ENCODE measurements at regions not wholly inside any gene's neighbourhood (a gene's known extent, or its start where the extent isn't known, plus 50 kb on each side); places are given as distances from the start of the nearest gene placed in this dataset.

DNA sequence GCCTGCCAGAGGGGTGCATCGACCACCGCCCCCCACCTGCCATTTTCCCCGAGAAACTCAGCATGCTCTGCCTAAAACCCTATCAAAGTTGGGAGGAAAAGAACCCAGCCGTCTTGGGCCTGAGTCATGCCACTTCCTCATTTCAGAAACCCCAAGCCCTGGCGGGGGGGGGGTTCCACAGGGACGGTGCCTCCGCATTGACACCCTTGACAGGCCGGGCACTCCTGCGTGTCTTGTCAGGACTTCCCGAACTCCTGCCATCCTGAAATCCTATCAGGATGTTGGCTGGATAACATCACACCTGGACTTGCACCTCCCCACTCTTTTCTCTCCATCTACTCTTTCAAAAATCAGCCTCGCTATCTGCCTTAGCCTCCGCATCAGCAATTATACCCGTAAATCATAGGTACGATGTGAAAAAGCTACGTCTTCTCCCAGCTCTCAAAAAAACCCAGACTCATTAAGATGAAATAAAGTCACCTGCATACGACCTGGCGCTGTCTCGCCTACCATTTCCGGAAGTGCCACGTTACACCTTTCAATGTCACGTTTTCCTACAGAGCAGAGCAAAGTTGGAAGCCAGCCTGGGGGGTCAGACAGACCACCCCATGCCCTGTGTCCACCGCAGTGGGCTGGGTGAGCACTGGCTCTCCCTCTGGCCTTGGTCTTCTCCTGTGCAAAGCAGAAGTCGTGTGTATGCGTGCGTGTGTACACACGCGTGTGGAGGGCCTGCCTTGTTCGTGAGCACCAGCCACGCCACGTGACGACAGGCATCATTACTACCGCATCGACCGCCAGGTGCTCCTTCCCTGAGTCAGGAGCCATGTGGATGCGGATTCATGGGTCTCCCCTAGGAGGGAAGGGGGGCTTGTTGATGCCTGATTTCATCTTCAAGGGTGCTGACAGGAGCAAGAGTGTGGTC, 96.7 kb downstream of the RFLNA start:
- no peak for DNase-seq (ENCODE audit: extremely low spot score)
- TF ChIP-seq HDGF (IDR thresholded peaks at IDR 0.05; ENCODE audit: borderline replicate concordance) = no peak
- TF ChIP-seq ELF4 (IDR thresholded peaks at IDR 0.05) = no peak
- no peak for TF ChIP-seq TARDBP (IDR thresholded peaks at IDR 0.05)
- TF ChIP-seq, protein P1, sequence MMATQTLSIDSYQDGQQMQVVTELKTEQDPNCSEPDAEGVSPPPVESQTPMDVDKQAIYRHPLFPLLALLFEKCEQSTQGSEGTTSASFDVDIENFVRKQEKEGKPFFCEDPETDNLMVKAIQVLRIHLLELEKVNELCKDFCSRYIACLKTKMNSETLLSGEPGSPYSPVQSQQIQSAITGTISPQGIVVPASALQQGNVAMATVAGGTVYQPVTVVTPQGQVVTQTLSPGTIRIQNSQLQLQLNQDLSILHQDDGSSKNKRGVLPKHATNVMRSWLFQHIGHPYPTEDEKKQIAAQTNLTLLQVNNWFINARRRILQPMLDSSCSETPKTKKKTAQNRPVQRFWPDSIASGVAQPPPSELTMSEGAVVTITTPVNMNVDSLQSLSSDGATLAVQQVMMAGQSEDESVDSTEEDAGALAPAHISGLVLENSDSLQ (IDR thresholded peaks at IDR 0.05) = no peak
- TF ChIP-seq ZNF384 (IDR thresholded peaks at IDR 0.05) = no peak
- no peak for TF ChIP-seq LEF1 (IDR thresholded peaks at IDR 0.05; ENCODE audit: borderline replicate concordance)
- TF ChIP-seq CTBP1 (IDR thresholded peaks at IDR 0.05; ENCODE audit: borderline replicate concordance) = no peak
- TF ChIP-seq FOXM1 (IDR thresholded peaks at IDR 0.05; ENCODE audit: borderline replicate concordance) = no peak
- no peak for TF ChIP-seq FOXA1 (IDR thresholded peaks at IDR 0.05)
- TF ChIP-seq SP1 (IDR thresholded peaks at IDR 0.05) = no peak
- no peak for TF ChIP-seq FOXK2 (IDR thresholded peaks at IDR 0.05)
- TF ChIP-seq NFRKB (IDR thresholded peaks at IDR 0.05) = no peak
- no peak for TF ChIP-seq ARNT (IDR thresholded peaks at IDR 0.05)
- TF ChIP-seq L3MBTL2 (conservative IDR thresholded peaks at IDR 0.05) = no peak
- no peak for TF ChIP-seq SUZ12 (IDR thresholded peaks at IDR 0.05)
- no peak for TF ChIP-seq BHLHE40 (IDR thresholded peaks at IDR 0.05; ENCODE audit: borderline replicate concordance)
- POLR2A ChIA-PET = no interaction called here
- CTCF ChIA-PET = no interaction called here

DNA sequence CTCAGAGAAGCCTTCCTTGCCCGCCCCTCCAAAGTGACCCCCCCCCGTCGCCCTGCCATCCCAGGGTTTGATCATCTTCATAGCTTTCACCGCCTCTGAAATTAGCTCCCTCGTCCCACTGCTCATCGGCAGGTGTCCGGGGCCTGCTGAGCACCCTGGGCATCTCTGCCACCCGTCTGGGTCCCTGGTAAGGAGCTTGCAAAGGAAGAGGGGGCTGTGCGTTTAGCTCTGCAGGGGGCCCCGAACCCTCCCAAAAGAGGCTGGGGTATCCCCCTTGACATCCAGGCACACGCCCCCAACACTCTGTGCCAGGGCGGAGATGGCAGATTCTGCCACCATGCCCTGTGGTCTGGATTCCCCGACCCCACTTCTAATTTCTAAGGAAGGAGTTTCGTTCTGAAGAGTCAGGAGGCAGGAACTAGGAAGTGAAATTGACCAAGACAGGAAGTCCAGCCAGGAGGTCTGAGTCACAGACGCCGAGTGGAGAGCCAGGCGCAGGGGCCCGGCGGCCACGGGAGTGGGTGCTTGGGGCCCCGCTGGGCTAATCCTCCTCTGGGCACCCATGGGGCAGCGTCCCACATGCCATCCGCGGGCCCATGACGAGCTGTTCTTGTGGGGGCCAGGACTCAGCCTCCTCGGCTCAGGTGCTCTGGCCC, 95.7 kb downstream of the RFLNA start:
- TF ChIP-seq SP1 (IDR thresholded peaks at IDR 0.05) (no peak), SUZ12 (IDR thresholded peaks at IDR 0.05) (no peak)
- ChIA-PET POLR2A (no interaction called here), CTCF (no interaction called here)
- no peak for DNase-seq (ENCODE audit: extremely low spot score)

DNA sequence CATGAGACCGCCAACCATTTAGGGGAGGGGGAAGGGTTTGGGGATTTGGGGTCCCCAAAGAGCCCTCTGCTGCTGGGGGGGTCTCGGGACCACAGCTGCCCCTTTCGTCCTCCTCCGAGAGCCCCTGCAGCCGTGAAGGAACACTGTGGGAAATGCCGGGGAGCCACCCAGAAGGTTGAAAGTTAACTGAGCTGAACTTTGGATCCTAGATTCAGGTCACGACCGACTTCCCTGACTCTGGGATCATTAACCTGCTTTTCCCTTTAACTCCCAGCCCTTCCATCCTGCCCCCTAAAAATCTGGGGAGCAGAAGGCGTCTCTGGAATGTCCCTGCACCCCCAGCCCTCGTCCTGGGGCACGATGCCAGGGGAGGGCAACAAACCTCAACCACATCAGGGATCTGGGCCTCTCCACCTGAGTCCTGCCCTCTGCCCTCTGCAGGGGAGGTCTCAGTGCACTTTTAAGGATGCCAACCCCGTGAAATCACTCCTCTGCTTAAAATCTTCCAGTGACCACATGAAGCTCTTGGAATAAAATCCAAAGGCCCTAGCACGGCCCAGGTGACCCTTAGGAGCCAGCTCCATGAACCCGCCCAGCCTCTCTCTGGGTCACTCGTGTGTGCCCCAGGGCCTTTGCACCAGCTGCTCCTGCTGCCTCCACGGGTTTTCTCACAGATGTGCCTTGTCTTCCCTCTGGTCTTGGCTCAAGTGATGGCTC, 95.0 kb downstream of the RFLNA start:
- TF ChIP-seq ELF4 (IDR thresholded peaks at IDR 0.05) (no peak), FOXM1 (IDR thresholded peaks at IDR 0.05; ENCODE audit: borderline replicate concordance) (no peak), ZNF384 (IDR thresholded peaks at IDR 0.05) (no peak), SP1 (IDR thresholded peaks at IDR 0.05) (no peak), HDGF (IDR thresholded peaks at IDR 0.05; ENCODE audit: borderline replicate concordance) (no peak), FOXA1 (IDR thresholded peaks at IDR 0.05) (no peak), BHLHE40 (IDR thresholded peaks at IDR 0.05; ENCODE audit: borderline replicate concordance) (no peak), L3MBTL2 (conservative IDR thresholded peaks at IDR 0.05) (no peak), SUZ12 (IDR thresholded peaks at IDR 0.05) (no peak), ARNT (IDR thresholded peaks at IDR 0.05) (no peak), LEF1 (IDR thresholded peaks at IDR 0.05; ENCODE audit: borderline replicate concordance) (no peak), CTBP1 (IDR thresholded peaks at IDR 0.05; ENCODE audit: borderline replicate concordance) (no peak), TARDBP (IDR thresholded peaks at IDR 0.05) (no peak), NFRKB (IDR thresholded peaks at IDR 0.05) (no peak), FOXK2 (IDR thresholded peaks at IDR 0.05) (no peak)
- TF ChIP-seq, protein P1 (IDR thresholded peaks at IDR 0.05) = no peak
- DNase-seq (ENCODE audit: extremely low spot score) = no peak
- ChIA-PET POLR2A (no interaction called here), CTCF (interaction anchor here (0.7 kb wide), 1 partner anchor 54 kb away, joined by 3 read pairs; no protein-coding TSS in a partner anchor)

DNA sequence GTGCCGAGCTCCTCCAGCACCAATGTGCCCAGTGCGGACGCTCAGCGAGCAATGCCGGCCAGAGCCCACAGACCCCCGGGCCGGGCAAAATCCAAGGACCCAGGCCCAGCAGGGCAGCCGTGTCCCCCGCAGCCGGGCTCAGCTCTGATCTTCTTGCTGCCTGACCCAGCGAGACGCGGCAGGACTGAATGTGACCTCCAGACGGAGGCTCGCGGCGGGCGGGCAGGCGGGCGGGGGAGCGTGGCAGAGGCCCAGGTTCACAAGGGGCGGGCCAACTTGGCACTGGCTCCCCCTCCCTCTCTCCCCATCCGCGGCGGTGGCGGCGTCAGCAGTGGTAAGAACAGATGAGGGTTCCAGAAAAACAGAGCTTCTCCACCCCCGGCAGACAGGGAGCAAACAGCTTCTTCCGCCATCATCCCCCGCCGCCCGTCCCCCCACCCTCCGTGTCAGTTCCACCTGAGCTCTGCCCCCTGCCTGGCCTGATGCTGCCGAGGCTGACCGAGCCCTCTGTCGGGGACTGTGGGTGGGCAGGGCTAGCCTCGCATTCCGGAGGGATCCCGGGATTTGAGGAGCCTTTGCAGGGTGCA, 94.3 kb downstream of the RFLNA start:
- ChIA-PET CTCF (interaction anchor here (0.7 kb wide), 1 partner anchor 55 kb away, joined by 3 read pairs; no protein-coding TSS in a partner anchor), POLR2A (no interaction called here)
- TF ChIP-seq BHLHE40 (IDR thresholded peaks at IDR 0.05; ENCODE audit: borderline replicate concordance) (no peak), ARNT (IDR thresholded peaks at IDR 0.05) (no peak), FOXA1 (IDR thresholded peaks at IDR 0.05) (no peak), ZNF384 (IDR thresholded peaks at IDR 0.05) (no peak), NFRKB (IDR thresholded peaks at IDR 0.05) (no peak), ELF4 (IDR thresholded peaks at IDR 0.05) (no peak), CTBP1 (IDR thresholded peaks at IDR 0.05; ENCODE audit: borderline replicate concordance) (no peak), TARDBP (IDR thresholded peaks at IDR 0.05) (no peak), LEF1 (IDR thresholded peaks at IDR 0.05; ENCODE audit: borderline replicate concordance) (no peak), SUZ12 (IDR thresholded peaks at IDR 0.05) (no peak), SP1 (IDR thresholded peaks at IDR 0.05) (no peak)
- DNase-seq (ENCODE audit: extremely low spot score) = no peak

DNA sequence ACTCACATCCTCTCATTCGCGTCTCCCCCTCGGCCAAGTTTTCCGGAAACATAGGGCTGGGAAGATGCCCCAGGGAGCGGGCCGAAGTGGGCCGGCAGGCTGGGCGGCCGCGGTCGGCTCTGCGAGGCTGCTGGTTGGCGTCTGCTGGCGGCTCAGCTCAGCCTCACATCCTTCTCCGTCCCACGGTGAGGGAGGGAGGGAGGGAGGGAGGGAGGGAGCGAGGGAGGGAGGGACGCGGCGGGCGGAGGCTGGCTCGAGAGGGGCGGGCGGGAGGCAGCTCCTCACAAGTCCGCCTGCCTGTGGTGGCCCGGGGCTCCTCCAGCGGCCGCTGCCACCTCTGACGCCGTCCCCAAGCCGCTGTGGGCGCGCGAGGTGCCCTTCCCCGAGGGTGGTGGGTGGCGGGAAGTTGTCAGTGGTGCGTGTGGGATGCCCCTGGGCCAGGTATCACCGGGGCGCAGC, 93.8 kb downstream of the RFLNA start:
- DNase-seq (ENCODE audit: extremely low spot score) = peak; percentile 19
- CTCF ChIA-PET = no interaction called here
- TF ChIP-seq ARNT (IDR thresholded peaks at IDR 0.05) (no peak), HDGF (IDR thresholded peaks at IDR 0.05; ENCODE audit: borderline replicate concordance) (no peak), TARDBP (IDR thresholded peaks at IDR 0.05) (no peak), L3MBTL2 (conservative IDR thresholded peaks at IDR 0.05) (no peak), LEF1 (IDR thresholded peaks at IDR 0.05; ENCODE audit: borderline replicate concordance) (no peak), BHLHE40 (IDR thresholded peaks at IDR 0.05; ENCODE audit: borderline replicate concordance) (no peak), SP1 (IDR thresholded peaks at IDR 0.05) (no peak), CTBP1 (IDR thresholded peaks at IDR 0.05; ENCODE audit: borderline replicate concordance) (no peak), FOXA1 (IDR thresholded peaks at IDR 0.05) (no peak), ZNF384 (IDR thresholded peaks at IDR 0.05) (no peak), SUZ12 (IDR thresholded peaks at IDR 0.05) (no peak)
- TF ChIP-seq, protein P1 (IDR thresholded peaks at IDR 0.05) = no peak
- POLR2A ChIA-PET = no interaction called here
